Stimulated activated naive B cell treated with anti-CD40 and anti-IgM and Interleukin-4, amounts not matched to agents 10 μg/mL and 1 μg/mL and 100 μg/mL, for 72 hours (primary cell): ENCODE measurements at regions not wholly inside any gene's neighbourhood (a gene's known extent, or its start where the extent isn't known, plus 50 kb on each side); places are given as distances from the start of the nearest gene placed in this dataset.
"Not testable (repeated sequence)": the region's sequence is repeated elsewhere in the genome, so short reads cannot be mapped to it uniquely, and the experiment has no call there.

Experiments
- ATAC-seq, 2 donors: fragments of 150-1000 bp; cut with Tn5 transposase; replicated peaks; 2 replicates each; pipeline ENCODE4 v1.10.0; 2021; ENCODE audit warnings: moderate library complexity in 1 of 2
- DNase-seq: peaks from one replicate; pipeline ENCODE4 v3.0.0; 2021
- H3K27ac Mint-ChIP-seq: one replicate; pipeline ENCODE4 v1.8.0; 2022; ENCODE audit warnings: mild to moderate bottlenecking, mixed read lengths
- H3K27me3 Mint-ChIP-seq, 2 donors: one replicate each; pipeline ENCODE4 v1.8.0; 2022; ENCODE audit warnings: mixed read lengths in 2 of 2
- H3K36me3 Mint-ChIP-seq, 2 donors: one replicate each; pipeline ENCODE4 v1.8.0; 2022; ENCODE audit warnings: mixed read lengths in 2 of 2, mild to moderate bottlenecking in 1 of 2
- H3K4me1 Mint-ChIP-seq, 2 donors: one replicate each; pipeline ENCODE4 v1.8.0; 2022; ENCODE audit warnings: mixed read lengths in 2 of 2, mild to moderate bottlenecking in 1 of 2
- H3K4me3 Mint-ChIP-seq, 2 donors: one replicate each; pipeline ENCODE4 v1.8.0; 2022; ENCODE audit warnings: mild to moderate bottlenecking in 2 of 2, mixed read lengths in 2 of 2, moderate library complexity in 1 of 2
- H3K9me3 Mint-ChIP-seq, 2 donors: one replicate each; pipeline ENCODE4 v1.8.0; 2022; ENCODE audit warnings: mixed read lengths in 2 of 2, mild to moderate bottlenecking in 1 of 2

- Mint-ChIP-seq H3K4me3 (no peak overlapping the region), H3K4me1 (no peaks in the 10 kb centered on the region), H3K27me3 (no peaks in the 10 kb centered on the region), H3K27ac (no peak overlapping the region), H3K9me3 (no peaks in the 10 kb centered on the region), H3K36me3 (no peaks in the 10 kb centered on the region)
- no peak for ATAC-seq
- no peak for DNase-seq
Observed at GRCh38 chr4:53959343-53960120, 104.9 kb downstream of the CHIC2 start.

GRCh38 chr4:53956454-53956853 is 108.0 kb downstream of the CHIC2 start:
- Mint-ChIP-seq H3K9me3 (no peaks in the 10 kb centered on the region), H3K36me3 (no peaks in the 10 kb centered on the region), H3K27ac (no peak overlapping the region), H3K4me1 (no peaks in the 10 kb centered on the region), H3K27me3 (no peaks in the 10 kb centered on the region), H3K4me3 (no peak overlapping the region)
- ATAC-seq (no peak), DNase-seq (no peak)

- Mint-ChIP-seq H3K27ac (no peak overlapping the region), H3K27me3 (no peaks in the 10 kb centered on the region), H3K4me1 (no peaks in the 10 kb centered on the region), H3K4me3 (no peak overlapping the region), H3K36me3 (no peaks in the 10 kb centered on the region), H3K9me3 (no peaks in the 10 kb centered on the region)
- no peak for ATAC-seq
- DNase-seq, result no peak
Observed at GRCh38 chr4:53956053-53956452, 108.4 kb downstream of the CHIC2 start.

GRCh38 chr4:53951414-53951813 is 113.0 kb downstream of the CHIC2 start:
- DNase-seq, result no peak
- H3K27me3 Mint-ChIP-seq, result peaks cover 3 to 7% of the 10 kb centered on the region in 2 donors
- H3K4me1 Mint-ChIP-seq, result no peaks in the 10 kb centered on the region
- ATAC-seq, result no peak
- no peak overlapping the region for H3K4me3 Mint-ChIP-seq
- H3K9me3 Mint-ChIP-seq, result no peaks in the 10 kb centered on the region
- H3K36me3 Mint-ChIP-seq, result no peaks in the 10 kb centered on the region
- H3K27ac Mint-ChIP-seq, result no peak overlapping the region

- Mint-ChIP-seq H3K4me3 (no peak overlapping the region), H3K27me3 (peaks cover 0 to 7% of the 10 kb centered on the region in 2 donors), H3K36me3 (peaks cover 4 to 6% of the 10 kb centered on the region in 2 donors), H3K27ac (no peak overlapping the region), H3K4me1 (no peaks in the 10 kb centered on the region), H3K9me3 (peaks cover 5 to 8% of the 10 kb centered on the region in 2 donors)
- no peak for ATAC-seq
- DNase-seq, result no peak
Observed at GRCh38 chr4:53943345-53944085, 120.9 kb downstream of the CHIC2 start.

- peaks cover 5 to 8% of the 10 kb centered on the region in 2 donors for H3K9me3 Mint-ChIP-seq
- ATAC-seq, result no peak
- H3K27me3 Mint-ChIP-seq, result peaks cover 0 to 4% of the 10 kb centered on the region in 2 donors
- no peak overlapping the region for H3K27ac Mint-ChIP-seq
- peaks cover 4 to 6% of the 10 kb centered on the region in 2 donors for H3K36me3 Mint-ChIP-seq
- H3K4me1 Mint-ChIP-seq, result no peaks in the 10 kb centered on the region
- no peak overlapping the region for H3K4me3 Mint-ChIP-seq
- no peak for DNase-seq
Observed at GRCh38 chr4:53942712-53943111, 121.7 kb downstream of the CHIC2 start.

GRCh38 chr4:53941331-53941730 is 123.1 kb downstream of the CHIC2 start:
- Mint-ChIP-seq H3K27ac (no peak overlapping the region), H3K4me3 (no peak overlapping the region), H3K27me3 (peaks cover 0 to 5% of the 10 kb centered on the region in 2 donors), H3K9me3 (peaks cover 5 to 8% of the 10 kb centered on the region in 2 donors), H3K36me3 (peaks cover 4 to 6% of the 10 kb centered on the region in 2 donors), H3K4me1 (no peaks in the 10 kb centered on the region)
- DNase-seq, result no peak
- ATAC-seq, result no peak

GRCh38 chr4:53939892-53940291 is 124.5 kb downstream of the CHIC2 start:
- not testable (repeated sequence) for DNase-seq, ATAC-seq, H3K4me1 Mint-ChIP-seq, H3K9me3 Mint-ChIP-seq, H3K4me3 Mint-ChIP-seq, H3K36me3 Mint-ChIP-seq, H3K27ac Mint-ChIP-seq
- peaks cover 5 to 14% of the 10 kb centered on the region in 2 donors for H3K27me3 Mint-ChIP-seq

- peaks cover 5 to 8% of the 10 kb centered on the region in 2 donors for H3K9me3 Mint-ChIP-seq
- peaks cover 9 to 16% of the 10 kb centered on the region in 2 donors for H3K27me3 Mint-ChIP-seq
- H3K27ac Mint-ChIP-seq, result no peak overlapping the region
- ATAC-seq (no peak), DNase-seq (no peak)
- no peaks in the 10 kb centered on the region for H3K4me1 Mint-ChIP-seq
- no peak overlapping the region for H3K4me3 Mint-ChIP-seq
- H3K36me3 Mint-ChIP-seq, result peaks cover 4 to 6% of the 10 kb centered on the region in 2 donors
Observed at GRCh38 chr4:53937918-53938317, 126.5 kb downstream of the CHIC2 start.

- Mint-ChIP-seq H3K27me3 (peaks cover 15 to 20% of the 10 kb centered on the region in 2 donors), H3K9me3 (peaks cover 5 to 8% of the 10 kb centered on the region in 2 donors), H3K27ac (no peak overlapping the region), H3K36me3 (peaks cover 4 to 6% of the 10 kb centered on the region in 2 donors), H3K4me3 (no peak overlapping the region), H3K4me1 (no peaks in the 10 kb centered on the region)
- ATAC-seq (no peak), DNase-seq (no peak)
Observed at GRCh38 chr4:53937327-53937726, 127.1 kb downstream of the CHIC2 start.

- ATAC-seq (no peak), DNase-seq (no peak)
- Mint-ChIP-seq H3K4me3 (no peak overlapping the region), H3K27ac (no peak overlapping the region), H3K9me3 (peaks cover 5 to 8% of the 10 kb centered on the region in 2 donors), H3K4me1 (no peaks in the 10 kb centered on the region), H3K27me3 (peaks cover 17 to 27% of the 10 kb centered on the region in 2 donors), H3K36me3 (peaks cover 4 to 6% of the 10 kb centered on the region in 2 donors)
Observed at GRCh38 chr4:53935780-53936179, 128.6 kb downstream of the CHIC2 start.

GRCh38 chr4:53932796-53933610 is 131.4 kb downstream of the CHIC2 start:
- Mint-ChIP-seq H3K9me3 (no peaks in the 10 kb centered on the region), H3K4me3 (no peak overlapping the region), H3K4me1 (no peaks in the 10 kb centered on the region), H3K27me3 (peaks cover 17 to 26% of the 10 kb centered on the region in 2 donors), H3K27ac (no peak overlapping the region), H3K36me3 (no peaks in the 10 kb centered on the region)
- ATAC-seq, result no peak
- no peak for DNase-seq

GRCh38 chr4:53931461-53931961 is 132.9 kb downstream of the CHIC2 start:
- Mint-ChIP-seq H3K4me1 (no peaks in the 10 kb centered on the region), H3K27me3 (peaks cover 17 to 22% of the 10 kb centered on the region in 2 donors), H3K9me3 (no peaks in the 10 kb centered on the region), H3K36me3 (no peaks in the 10 kb centered on the region), H3K27ac (no peak overlapping the region), H3K4me3 (no peak overlapping the region)
- no peak for ATAC-seq
- no peak for DNase-seq
